ENCODE measurements at regions not wholly inside any gene's neighbourhood (a gene's known extent, or its start where the extent isn't known, plus 50 kb on each side); places are given as distances from the start of the nearest gene placed in this dataset.

DNA sequence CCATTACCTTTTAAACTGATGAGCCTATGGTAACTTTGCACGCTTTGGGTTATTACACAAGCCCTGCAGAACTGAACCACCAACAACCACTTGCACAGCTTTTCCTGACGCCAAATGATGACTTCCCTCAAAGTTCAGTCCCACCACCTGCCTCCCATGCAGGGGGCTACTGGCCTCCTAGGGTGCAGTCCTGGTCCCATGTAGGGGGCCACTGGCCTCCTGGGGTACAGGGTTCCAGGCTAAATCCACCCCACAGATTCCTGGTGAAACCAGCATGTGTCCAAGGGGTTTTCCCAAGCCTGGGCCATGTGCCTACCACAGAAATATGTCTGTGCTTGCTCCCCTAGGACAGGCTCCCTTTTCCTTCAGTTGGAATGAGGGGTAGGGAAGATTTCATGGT, 73.4 kb upstream of the ZNF678 start:
- Histone ChIP-seq H3K4me2 (ENCODE audit: insufficient read depth, low read length) (no peak overlapping the region), H2AFZ (ENCODE audit: low read depth, low read length) (no peak overlapping the region), H3K27ac (ENCODE audit: low read length) (no peak overlapping the region), H4K20me1 (ENCODE audit: insufficient read depth, low read length) (no peaks in the 10 kb centered on the region), H3K79me2 (ENCODE audit: insufficient read depth, low read length) (no peaks in the 10 kb centered on the region), H3K27me3 (ENCODE audit: insufficient read depth, low read length, poor library complexity) (no peaks in the 10 kb centered on the region), H3K4me3 (ENCODE audit: low read depth in 1 of 2, low read length in 2 of 2) (no peak overlapping the region), H3K36me3 (ENCODE audit: insufficient read depth, low read length) (no peaks in the 10 kb centered on the region), H3K4me1 (ENCODE audit: insufficient read depth, low read length) (no peaks in the 10 kb centered on the region), H3K9me3 (ENCODE audit: insufficient read depth, low read length, severe bottlenecking) (peaks cover 2% of the 10 kb centered on the region), H3K9ac (ENCODE audit: low read depth, low read length) (no peak overlapping the region)
- ATAC-seq (ENCODE audit: insufficient read depth, low read depth): no peak
- no peak for TF ChIP-seq EZH2 (IDR thresholded peaks at IDR 0.05; ENCODE audit: borderline replicate concordance, low read depth, low read length, severe bottlenecking)
- TF ChIP-seq, protein P1, sequence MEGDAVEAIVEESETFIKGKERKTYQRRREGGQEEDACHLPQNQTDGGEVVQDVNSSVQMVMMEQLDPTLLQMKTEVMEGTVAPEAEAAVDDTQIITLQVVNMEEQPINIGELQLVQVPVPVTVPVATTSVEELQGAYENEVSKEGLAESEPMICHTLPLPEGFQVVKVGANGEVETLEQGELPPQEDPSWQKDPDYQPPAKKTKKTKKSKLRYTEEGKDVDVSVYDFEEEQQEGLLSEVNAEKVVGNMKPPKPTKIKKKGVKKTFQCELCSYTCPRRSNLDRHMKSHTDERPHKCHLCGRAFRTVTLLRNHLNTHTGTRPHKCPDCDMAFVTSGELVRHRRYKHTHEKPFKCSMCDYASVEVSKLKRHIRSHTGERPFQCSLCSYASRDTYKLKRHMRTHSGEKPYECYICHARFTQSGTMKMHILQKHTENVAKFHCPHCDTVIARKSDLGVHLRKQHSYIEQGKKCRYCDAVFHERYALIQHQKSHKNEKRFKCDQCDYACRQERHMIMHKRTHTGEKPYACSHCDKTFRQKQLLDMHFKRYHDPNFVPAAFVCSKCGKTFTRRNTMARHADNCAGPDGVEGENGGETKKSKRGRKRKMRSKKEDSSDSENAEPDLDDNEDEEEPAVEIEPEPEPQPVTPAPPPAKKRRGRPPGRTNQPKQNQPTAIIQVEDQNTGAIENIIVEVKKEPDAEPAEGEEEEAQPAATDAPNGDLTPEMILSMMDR (IDR thresholded peaks at IDR 0.05; ENCODE audit: borderline replicate concordance, extremely low read depth, low read length, poor library complexity, severe bottlenecking): no peak
- no peak for DNase-seq

DNA sequence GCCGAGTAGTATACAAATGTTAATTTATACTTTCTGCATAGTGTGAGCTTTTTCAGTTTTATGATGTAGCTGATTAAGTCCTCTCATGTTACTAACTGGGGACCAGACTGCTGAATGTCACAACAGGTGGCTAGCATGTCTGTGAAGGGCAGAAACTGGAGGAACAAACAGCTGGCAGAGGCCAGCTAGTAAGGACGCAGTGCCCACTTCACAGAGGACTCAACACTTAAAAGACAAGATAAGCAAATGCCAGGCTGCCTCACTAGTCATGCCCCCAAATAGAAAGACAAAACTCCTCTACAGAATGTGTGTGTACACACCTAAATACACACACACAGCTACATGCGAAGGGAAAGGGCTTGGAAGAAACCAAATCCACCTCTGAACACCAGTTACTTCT, 73.8 kb upstream of the ZNF678 start:
- no peak for ATAC-seq (ENCODE audit: insufficient read depth, low read depth)
- no peak overlapping the region for H3K4me3 ChIP-seq (ENCODE audit: low read depth in 1 of 2, low read length in 2 of 2)
- H3K27ac ChIP-seq (ENCODE audit: low read length): no peak overlapping the region
- TF ChIP-seq, protein P1 (IDR thresholded peaks at IDR 0.05; ENCODE audit: borderline replicate concordance, extremely low read depth, low read length, poor library complexity, severe bottlenecking): no peak
- no peak for TF ChIP-seq EZH2 (IDR thresholded peaks at IDR 0.05; ENCODE audit: borderline replicate concordance, low read depth, low read length, severe bottlenecking)
- no peaks in the 10 kb centered on the region for H3K27me3 ChIP-seq (ENCODE audit: insufficient read depth, low read length, poor library complexity)
- H3K36me3 ChIP-seq (ENCODE audit: insufficient read depth, low read length): no peaks in the 10 kb centered on the region
- H3K9ac ChIP-seq (ENCODE audit: low read depth, low read length): no peak overlapping the region
- no peak overlapping the region for H3K4me2 ChIP-seq (ENCODE audit: insufficient read depth, low read length)
- H3K4me1 ChIP-seq (ENCODE audit: insufficient read depth, low read length): no peaks in the 10 kb centered on the region
- no peak for DNase-seq
- no peaks in the 10 kb centered on the region for H3K79me2 ChIP-seq (ENCODE audit: insufficient read depth, low read length)
- no peak overlapping the region for H2AFZ ChIP-seq (ENCODE audit: low read depth, low read length)
- H4K20me1 ChIP-seq (ENCODE audit: insufficient read depth, low read length): no peaks in the 10 kb centered on the region
- peaks cover 2% of the 10 kb centered on the region for H3K9me3 ChIP-seq (ENCODE audit: insufficient read depth, low read length, severe bottlenecking)

DNA sequence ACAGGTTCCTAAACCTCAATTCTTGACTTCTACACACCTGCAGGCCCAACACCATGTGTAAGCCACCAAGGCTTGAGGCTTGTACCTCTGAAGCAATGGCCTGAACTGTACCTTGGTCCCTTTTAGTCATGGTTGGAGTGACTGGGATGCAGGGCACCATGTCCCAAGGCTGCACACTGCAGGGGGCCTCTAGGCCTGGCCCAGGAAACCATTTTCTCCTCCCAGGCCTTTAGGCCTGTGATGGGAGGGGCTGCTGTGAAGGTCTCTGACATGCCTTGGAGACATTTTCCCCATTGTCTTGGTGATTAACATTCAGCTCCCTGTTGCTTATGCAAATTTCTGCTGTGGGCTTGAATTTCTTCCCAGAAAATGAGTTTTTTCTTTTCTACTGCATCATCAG, 75.8 kb upstream of the ZNF678 start:
- Histone ChIP-seq H3K4me3 (ENCODE audit: low read depth in 1 of 2, low read length in 2 of 2) (no peak overlapping the region), H3K4me2 (ENCODE audit: insufficient read depth, low read length) (no peak overlapping the region), H3K9ac (ENCODE audit: low read depth, low read length) (no peak overlapping the region), H3K4me1 (ENCODE audit: insufficient read depth, low read length) (no peaks in the 10 kb centered on the region), H3K79me2 (ENCODE audit: insufficient read depth, low read length) (no peaks in the 10 kb centered on the region), H3K9me3 (ENCODE audit: insufficient read depth, low read length, severe bottlenecking) (peaks cover 2% of the 10 kb centered on the region), H3K27ac (ENCODE audit: low read length) (no peak overlapping the region), H3K27me3 (ENCODE audit: insufficient read depth, low read length, poor library complexity) (no peaks in the 10 kb centered on the region), H3K36me3 (ENCODE audit: insufficient read depth, low read length) (no peaks in the 10 kb centered on the region), H4K20me1 (ENCODE audit: insufficient read depth, low read length) (no peaks in the 10 kb centered on the region), H2AFZ (ENCODE audit: low read depth, low read length) (no peak overlapping the region)
- no peak for ATAC-seq (ENCODE audit: insufficient read depth, low read depth)
- no peak for DNase-seq
- no peak for TF ChIP-seq EZH2 (IDR thresholded peaks at IDR 0.05; ENCODE audit: borderline replicate concordance, low read depth, low read length, severe bottlenecking)
- TF ChIP-seq, protein P1 (IDR thresholded peaks at IDR 0.05; ENCODE audit: borderline replicate concordance, extremely low read depth, low read length, poor library complexity, severe bottlenecking): no peak

DNA sequence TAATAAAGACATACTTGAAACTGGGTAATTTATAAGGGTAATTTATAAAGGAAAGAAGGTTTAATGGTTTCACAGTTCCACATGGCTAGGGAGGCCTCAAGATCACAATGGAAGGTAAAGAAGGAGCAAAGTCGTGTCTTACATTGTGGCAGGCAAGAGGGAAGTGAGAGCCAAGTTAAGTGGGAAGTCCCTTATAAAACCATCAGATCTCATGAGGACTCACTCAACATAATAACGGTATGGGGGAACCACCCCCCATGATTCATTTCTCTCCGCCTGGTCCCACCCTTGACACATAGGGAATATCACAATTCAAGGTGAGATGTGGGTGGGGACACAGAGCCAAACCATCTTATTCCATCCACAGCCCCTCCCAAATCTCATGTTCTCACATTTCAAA, 76.8 kb upstream of the ZNF678 start:
- Histone ChIP-seq H3K9me3 (ENCODE audit: insufficient read depth, low read length, severe bottlenecking) (peaks cover 2% of the 10 kb centered on the region), H3K79me2 (ENCODE audit: insufficient read depth, low read length) (no peaks in the 10 kb centered on the region), H3K4me3 (ENCODE audit: low read depth in 1 of 2, low read length in 2 of 2) (no peak overlapping the region), H3K4me2 (ENCODE audit: insufficient read depth, low read length) (no peak overlapping the region), H3K9ac (ENCODE audit: low read depth, low read length) (no peak overlapping the region), H4K20me1 (ENCODE audit: insufficient read depth, low read length) (no peaks in the 10 kb centered on the region), H3K36me3 (ENCODE audit: insufficient read depth, low read length) (no peaks in the 10 kb centered on the region), H3K27me3 (ENCODE audit: insufficient read depth, low read length, poor library complexity) (no peaks in the 10 kb centered on the region), H2AFZ (ENCODE audit: low read depth, low read length) (no peak overlapping the region), H3K4me1 (ENCODE audit: insufficient read depth, low read length) (no peaks in the 10 kb centered on the region), H3K27ac (ENCODE audit: low read length) (no peak overlapping the region)
- ATAC-seq (ENCODE audit: insufficient read depth, low read depth) (no peak), DNase-seq (no peak)
- no peak for TF ChIP-seq EZH2 (IDR thresholded peaks at IDR 0.05; ENCODE audit: borderline replicate concordance, low read depth, low read length, severe bottlenecking)
- TF ChIP-seq, protein P1 (IDR thresholded peaks at IDR 0.05; ENCODE audit: borderline replicate concordance, extremely low read depth, low read length, poor library complexity, severe bottlenecking): no peak

All from DND-41 (cell line).